GM18520 (cell line): ENCODE measurements at regions not wholly inside any gene's neighbourhood (a gene's known extent, or its start where the extent isn't known, plus 50 kb on each side); places are given as distances from the start of the nearest gene placed in this dataset.

Experiments used
- ATAC-seq: cut with Tn5 transposase; IDR thresholded peaks from one replicate; pipeline ENCODE4 v1.9.1; 2021; ENCODE audit not compliant: unreplicated experiment

DNA sequence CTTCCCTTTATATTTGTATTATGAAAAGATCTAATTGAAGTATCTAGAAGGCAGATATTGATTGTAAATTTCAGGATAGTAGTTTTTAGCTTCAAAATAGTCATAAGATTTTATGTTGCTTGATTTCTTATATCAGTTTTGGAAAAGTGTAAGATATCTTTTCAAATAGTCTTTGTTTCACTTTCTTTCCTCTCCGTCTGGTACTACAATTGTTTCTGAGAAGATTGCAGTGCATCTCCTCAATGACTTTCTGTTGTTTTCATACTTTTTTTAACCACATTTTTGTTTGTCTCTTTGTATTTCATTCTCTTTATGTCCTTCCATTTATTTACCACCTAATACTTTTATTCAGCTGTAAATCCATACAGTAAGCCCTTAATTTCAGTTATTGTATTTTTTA is 964.6 kb upstream of the B3GALT2 start:
- ATAC-seq, result no peak

DNA sequence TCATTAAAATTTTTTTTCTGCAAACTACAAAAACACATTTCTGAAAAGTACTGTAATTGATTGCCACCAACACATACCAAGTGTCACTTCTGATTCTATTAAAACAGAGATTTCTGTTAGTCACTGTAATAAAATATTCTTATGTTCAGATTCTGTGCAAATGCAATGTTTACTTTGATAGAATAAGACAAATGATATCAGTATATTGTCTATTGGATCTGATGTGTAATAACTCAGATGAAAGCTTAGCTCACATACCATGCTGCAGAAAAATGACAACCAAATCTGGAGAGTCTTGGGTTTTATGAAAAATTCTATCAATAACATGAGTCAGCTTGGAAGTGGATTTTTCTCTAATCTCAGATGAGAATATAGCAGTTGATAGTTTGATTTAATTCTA is 963.8 kb upstream of the B3GALT2 start:
- no peak for ATAC-seq

DNA sequence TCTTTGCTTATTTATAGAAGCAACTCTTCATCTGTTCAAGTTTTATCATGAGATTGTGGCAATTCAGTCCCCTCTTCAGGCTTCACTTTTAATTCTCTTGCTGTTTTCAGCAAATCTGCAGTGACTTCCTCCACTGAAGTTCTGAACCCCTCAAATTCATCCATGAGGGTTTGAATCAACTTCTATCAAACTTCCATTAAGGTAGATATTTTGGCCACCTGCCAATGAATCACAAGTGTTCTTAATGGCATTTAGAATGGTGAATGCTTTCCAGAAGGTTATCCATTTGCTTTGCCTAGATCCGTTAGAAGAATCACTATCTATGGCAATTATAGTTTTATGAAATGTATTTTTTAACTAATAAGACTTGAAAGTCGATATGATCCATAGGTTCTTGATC is 946.7 kb upstream of the B3GALT2 start:
- no peak for ATAC-seq

DNA sequence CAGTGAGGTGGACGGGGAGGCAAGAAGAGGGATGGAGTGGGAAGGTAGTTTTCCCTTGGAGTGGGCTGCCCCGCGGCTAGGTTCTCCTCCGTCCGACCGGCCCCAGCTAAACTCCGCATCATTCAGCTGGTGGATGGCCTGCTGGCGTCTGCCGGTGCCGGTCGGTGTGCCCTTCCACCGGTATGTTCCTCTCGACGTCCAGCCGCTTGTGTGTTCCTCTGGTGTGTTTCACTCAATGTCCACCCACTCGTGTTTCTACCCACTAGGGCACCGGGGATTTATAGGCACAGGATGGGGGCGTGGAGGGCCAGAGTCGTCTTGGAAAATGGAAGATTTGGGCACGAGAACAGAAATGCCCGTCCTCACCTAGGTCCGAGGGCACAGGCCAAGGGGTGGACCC is 931.7 kb upstream of the B3GALT2 start:
- ATAC-seq, result no peak

DNA sequence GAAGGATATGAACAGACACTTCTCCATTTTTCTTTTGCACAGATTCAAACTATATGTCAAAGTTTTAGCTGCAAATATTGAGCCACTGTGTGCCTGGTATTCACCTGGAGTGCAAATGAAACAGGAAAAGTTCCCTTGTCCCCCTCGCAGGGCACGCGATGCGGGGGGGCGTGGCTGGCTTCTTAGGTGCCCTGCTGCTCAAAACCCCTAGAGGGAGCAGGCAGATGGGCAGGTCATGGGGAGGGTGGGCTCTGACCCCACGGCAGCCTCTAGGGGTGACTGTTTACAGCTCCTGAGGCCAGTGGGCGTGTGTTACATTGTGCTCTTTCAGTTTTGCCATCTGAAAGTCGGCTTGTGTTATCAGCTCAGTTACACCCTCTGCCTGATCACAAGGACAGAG is 931.2 kb upstream of the B3GALT2 start:
- no peak for ATAC-seq

DNA sequence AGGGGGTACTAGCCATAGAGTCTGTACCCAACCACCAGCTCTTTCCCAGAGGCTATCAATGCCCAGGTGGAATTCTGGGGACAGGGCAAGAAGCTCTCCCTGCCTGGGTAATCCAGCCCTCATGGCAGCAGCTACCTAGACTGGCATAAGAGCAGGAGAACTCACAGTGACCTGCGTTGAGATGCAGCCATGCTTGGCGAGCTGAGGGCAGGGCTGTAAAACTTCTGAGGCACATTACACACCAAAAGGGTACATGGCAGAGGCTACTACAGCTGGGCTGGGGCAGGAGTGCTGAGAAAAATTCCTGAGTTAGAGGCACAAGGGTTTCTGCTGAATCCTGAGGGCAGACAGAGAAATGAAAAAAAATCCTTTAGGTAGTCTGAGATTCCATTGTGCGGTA is 927.9 kb upstream of the B3GALT2 start:
- no peak for ATAC-seq

DNA sequence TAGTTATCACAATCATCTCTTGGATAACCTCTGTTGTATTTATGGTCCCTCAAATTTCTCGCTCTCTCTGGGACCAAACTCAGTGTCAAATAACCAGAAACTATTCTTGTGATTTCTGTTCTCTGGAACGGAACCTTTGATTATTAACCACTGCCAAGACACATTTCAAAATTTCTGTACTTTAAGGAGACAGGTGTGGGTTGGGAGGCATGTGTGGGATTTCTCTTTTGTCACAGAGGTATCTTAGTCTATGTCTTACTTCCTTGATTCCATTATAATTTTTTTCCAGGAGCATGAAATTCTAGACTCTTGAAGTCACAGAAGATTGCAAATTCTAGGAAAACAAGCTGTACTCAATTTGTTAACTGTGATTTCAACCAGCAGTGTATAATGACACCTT is 919.0 kb upstream of the B3GALT2 start:
- ATAC-seq, result no peak

DNA sequence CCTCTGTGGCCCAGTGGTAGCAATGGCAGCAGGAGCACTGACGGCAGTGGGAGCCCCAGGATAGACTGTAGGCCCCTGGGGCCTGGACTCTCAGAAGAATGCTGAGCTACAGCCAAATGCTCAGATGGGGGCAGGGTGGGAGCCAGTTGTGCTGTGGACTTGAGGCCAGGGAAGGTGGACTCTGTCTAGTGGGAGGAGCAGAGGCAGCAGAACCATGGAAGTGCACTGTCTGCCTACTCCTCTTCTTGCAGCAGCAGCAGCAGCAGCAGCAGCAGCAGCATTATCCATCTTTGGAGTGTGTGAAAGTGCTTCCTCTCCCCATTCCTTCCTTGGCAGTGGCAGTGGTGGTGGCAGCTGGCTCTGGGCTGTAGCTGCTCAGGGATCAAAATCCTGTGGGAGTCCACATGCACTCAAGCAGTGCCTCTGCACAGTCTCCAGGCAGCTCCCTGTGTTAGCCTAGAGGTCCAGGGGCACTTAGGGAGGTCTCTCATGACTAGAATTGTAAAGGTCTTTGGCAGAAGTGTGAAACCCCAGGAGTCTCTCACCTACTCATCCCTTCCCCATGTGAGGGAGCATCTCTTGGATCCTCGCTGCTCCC is 917.9 kb upstream of the B3GALT2 start:
- no peak for ATAC-seq

DNA sequence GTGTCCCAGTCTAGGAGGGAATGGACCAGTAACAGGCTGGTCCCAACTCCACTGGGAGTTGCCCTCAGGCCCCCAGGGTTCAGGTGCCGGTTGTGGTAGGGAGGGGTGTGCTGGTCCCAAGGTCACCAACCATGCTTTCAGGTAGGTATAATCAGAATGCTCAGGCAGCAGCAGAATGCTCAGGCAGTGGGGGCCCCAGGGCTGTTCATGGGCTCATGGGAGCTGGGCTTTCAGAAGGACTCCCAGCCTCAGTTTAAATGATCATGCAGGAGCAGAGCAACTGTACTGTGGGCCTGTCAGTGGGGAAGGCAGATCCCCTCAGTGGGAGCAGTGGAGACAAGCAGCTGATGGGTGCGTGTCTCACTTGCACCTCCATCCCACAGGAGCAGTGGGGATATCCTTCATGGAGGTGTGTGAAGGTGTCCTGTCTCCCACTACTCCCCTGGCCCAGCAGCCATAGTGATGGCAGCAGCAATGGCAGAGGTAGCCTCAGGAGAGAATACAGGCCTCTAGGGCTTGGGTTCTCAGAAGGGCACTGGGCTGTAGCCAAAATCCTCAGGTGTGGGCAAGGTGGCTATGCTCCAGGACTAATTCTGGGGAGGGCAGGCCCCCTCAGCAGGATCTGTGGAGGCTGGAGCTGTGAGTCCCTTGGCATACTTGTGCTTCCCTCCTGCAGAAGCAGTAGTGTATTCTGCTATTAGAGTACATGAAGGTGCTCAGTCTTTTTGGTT is 917.3 kb upstream of the B3GALT2 start:
- no peak for ATAC-seq

DNA sequence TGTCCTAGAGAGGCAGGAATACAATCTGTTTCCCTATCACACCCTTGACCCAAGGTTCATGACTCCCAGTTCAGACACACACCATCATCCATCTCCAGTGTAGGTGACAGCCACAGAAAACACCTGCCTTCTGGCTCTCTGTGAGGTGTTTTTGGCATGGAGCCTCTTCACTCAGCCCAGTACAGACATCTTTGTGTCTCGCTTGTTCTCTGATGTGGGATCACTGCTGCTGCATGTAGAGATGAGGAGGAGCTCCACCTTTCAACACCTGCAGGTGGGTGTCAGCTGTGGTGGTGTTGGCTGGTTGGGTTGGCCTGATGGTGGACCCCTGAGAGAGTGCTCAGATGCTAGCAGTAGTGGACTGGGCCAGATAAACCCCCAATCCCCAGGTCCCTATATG is 916.7 kb upstream of the B3GALT2 start:
- ATAC-seq, result no peak

DNA sequence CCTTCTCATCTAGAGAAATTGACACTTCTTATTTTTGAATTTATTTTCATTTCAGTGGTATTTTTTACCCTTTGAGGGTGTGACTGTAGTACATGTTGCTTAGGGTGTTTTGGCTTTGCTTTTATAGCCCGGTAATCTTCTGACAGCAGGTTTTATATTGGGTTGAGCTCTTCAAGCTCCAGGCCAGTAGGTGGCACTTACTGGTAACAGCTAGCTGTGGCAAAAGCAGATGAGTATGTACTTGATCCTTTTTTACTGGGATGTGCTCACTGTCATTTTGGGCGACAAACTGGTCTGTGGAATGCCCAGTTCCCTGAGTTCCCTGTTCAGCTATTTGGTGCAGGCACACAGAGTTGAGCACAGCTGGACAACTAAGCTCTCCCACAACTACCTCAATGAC is 916.2 kb upstream of the B3GALT2 start:
- no peak for ATAC-seq

DNA sequence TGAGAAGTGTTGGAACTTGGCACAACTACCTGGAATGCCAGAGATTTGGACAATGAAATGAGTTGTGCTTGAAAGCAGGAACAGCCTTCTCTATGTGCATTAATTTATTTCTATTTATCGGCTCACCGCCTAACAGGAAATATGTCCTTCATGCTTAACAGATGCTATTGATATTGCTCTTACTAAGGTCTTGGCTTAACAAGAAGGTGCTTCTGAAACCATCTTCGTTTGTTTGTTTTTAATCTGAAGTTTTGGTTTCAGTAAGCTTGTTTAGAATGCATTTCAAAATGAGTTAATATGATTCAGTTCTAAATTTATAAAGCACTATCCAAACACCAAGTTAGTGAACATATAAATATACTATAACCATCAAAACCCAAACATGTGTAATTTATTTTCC is 898.3 kb upstream of the B3GALT2 start:
- ATAC-seq, result no peak

DNA sequence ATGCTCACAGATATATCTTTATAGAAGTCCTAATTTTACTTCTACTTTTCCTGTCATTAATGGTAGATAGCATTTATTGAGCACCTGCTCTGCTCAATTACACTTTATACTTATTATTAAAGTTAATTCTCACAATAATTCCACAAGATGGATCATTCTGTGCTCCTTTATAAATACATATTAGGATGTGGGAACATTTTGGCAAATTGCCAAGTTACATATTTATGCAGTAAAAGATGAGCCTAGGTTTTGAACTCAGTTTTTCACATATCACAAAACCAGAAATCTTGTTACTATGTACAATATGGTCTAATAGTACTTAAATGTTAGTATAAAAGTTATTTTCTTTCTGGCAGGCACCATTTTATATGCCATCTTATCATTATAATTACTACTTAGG is 895.0 kb upstream of the B3GALT2 start:
- no peak for ATAC-seq

DNA sequence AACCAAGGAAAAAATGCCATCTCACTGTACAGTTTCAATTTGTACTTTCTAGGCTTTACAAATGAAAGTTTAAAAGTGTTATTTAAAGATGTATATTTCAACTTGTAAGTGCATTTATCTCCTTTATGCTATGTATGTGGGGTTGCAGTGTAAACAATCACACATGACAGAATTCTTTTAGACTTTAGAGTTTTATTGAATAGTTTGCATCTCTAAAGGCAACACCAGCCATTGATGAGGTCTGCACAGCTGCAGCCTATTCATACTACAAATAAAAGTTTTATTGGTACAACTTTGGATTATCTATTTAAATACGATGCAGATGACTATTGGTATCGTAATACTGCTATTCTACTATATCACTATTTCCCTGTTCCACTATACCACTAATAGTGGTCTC is 894.4 kb upstream of the B3GALT2 start:
- ATAC-seq, result no peak

DNA sequence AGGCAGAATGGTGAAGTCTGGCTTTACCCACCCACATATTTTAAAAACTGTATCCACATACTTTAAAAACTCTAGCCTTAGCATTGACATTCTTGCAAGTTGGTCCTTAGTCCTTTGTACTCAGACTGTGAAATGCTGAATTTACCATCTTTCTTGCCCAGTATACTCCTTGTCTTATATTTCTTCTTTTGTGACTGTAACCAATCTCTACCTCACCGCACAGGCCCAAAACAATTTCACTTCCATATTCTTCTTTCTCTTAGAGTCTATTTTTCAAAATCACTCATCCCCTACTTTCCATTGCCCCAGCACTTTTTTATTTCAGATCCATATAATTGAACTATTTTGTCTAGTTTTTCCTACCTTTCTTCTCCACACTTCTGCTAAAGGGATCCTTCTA is 892.4 kb upstream of the B3GALT2 start:
- ATAC-seq, result no peak

DNA sequence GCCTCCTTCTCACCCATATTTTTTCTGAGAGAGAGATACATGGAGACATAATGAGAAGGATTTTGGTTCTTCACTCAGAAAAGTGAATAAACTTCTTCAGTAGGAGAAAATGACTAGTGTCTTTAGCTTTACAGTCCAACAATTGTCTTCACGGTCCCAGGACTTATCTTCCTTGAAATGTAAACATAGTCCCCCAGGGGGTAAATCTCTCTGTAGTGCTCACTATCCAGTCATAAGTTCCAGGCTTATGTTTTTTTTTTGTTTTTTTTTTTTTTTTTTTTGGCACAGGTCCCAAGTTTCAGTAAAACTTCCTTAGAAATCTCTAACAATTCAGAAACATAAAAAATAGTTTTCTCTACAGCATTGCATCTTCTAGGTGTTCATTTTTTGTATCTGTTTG is 890.2 kb upstream of the B3GALT2 start:
- ATAC-seq, result no peak

DNA sequence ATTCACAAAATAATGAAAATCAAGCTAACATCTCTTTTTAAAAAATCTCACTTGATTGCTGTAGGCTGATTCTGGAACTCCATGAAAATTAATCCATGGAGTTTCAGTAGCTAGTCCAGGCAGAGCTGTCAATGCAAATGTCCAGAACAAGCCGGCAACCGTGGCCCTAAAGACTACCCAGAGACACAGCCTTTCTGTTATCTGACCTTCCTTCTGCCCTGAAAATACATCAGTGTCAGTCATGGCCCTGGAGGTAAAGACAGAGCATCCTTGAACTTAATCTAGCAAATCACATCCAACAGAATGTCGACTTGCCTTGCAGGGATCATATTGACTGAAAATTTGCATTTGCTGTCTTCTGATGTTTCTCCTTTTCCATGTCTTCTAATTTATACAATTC is 887.4 kb upstream of the B3GALT2 start:
- ATAC-seq, result no peak

DNA sequence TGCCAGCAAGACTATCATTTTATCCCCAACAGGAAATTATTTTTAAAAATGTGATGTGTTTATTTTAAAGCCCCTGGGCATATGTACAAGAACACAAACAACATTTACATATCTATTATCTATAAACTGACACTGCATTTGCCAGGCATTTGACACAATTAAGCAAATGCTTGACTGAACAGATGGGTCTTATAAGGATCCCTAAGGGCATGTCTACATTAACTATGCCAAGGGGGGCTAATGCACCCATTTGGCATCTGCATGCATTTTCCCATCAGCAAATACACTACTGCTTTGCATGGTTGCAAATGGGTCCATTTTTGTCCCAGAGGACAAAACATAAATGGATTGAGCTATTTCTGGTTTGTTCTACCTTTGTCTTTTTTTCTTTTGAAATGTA is 884.8 kb upstream of the B3GALT2 start:
- ATAC-seq, result no peak

DNA sequence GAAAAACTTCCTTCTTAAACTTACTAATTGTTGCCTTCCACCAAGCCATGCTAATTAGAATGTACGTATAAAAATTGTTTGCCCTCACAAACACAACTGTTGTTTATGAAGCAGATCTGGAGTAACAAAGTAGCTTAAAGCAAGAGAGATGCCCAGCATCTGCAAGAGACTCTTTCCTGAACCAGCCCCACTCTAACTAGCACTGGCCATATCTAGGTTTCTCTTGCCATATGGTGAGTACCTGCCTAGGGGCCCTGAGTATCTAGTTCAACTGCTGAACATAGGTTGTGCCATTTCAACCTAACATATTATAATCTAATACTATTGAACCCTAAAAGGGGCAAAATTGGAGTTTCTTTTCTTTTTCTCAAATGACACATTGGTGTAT is 883.4 kb upstream of the B3GALT2 start:
- ATAC-seq, result no peak

DNA sequence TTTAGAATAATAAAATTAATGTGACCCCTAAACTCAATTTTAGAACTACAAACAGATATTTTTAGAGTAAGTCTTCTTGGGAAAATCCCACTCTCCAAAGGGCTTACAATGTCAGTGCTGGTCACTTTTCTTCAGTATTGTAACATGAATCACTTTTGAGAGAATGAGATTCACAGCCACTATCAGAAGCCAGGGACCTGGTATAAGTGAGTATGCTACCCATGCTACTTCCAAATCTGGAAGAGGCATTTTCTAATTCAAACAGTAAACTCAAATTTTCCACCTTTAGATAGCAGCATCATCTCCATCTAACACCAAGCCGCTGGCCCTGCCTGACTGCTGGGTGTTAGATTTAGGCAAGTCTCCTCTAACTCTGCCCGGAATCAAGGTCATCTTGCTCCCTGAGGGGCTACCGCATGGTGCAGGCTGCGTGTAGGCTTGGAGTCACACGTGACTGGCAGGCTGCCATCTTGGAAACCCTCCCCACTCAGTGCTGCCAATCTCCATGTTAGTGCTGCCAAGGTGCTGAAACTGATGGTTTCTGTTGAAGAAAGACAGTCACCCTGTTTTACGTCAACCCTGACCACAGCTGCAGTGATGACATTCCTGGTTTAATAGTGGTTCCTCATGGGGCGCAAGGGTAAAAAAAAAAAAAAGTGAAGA is 882.9 kb upstream of the B3GALT2 start:
- ATAC-seq, result no peak

DNA sequence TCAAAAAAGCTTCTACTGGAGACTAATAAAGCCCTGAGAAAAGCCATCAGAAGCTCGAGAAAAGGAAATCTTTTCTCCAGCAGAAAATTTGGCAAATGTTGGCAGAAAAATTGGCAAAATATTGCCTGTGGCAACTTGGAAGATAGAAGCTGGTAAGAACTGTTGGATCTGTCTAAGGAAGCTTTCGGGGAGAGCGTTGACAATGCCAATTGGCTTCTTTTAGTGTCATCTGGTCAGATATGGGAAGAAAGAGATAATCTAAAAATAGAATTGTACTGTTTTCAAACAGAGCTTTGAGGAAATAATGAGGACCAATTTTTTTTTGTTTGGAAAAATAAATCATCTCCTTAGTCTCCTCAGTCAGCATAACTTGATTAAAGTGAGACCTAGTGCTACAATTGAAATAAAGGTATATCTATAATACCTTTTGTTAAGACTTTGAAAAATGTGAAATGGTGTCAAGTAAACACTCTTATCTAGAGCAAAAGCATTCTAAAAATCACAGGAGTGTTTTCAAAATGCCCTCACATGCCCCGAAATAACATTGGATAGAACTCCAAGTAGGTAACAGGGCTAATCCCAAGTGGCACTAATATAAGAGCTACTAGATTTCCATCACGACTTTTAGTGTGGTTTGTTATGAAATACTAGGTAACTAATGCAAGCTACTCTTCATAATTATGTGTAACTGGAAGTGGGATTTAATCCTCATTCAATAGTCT is 882.2 kb upstream of the B3GALT2 start:
- no peak for ATAC-seq

DNA sequence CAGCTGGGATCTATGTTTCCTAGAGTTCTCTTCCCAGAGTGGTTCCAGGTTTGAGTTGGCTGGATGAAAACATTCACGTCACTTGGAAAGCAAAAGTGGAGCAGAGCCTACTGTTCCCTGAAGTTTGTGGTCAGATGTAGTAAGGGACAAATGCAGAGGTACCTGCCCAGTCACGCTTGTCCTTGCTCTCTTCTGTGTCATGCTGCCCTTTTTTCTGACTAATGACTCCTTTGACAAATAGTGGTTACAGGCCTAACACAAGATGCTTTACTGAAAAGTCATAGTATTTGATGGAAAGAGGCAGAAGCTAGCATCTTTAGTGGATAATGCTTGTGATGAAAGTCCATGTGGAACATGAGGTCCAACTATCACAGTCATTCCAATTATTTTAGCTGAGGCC is 881.4 kb upstream of the B3GALT2 start:
- no peak for ATAC-seq
